Large intestine (tissue), 3 donors: ENCODE measurements at regions not wholly inside any gene's neighbourhood (a gene's known extent, or its start where the extent isn't known, plus 50 kb on each side); places are given as distances from the start of the nearest gene placed in this dataset.

Source experiments
- DNase-seq, 2 donors: peaks; one replicate each; pipeline versions ENCODE4 v3.0.0 to v3.0.0-alpha.2; 2013
- H3K27ac ChIP-seq: one replicate; pipeline ENCODE4 v1.5.1; 2013; ENCODE audit warnings: low read length
- H3K27me3 ChIP-seq: 2 replicates; pipeline ENCODE4 v1.6.1; 2013; ENCODE audit warnings: low read length; ENCODE audit not compliant: control insufficient read depth, insufficient read depth
- H3K36me3 ChIP-seq: 2 replicates; pipeline ENCODE4 v1.6.1; 2013; ENCODE audit warnings: low read length; ENCODE audit not compliant: control insufficient read depth, insufficient read depth
- H3K4me1 ChIP-seq: one replicate; pipeline ENCODE4 v1.6.1; 2013; ENCODE audit warnings: low read length; ENCODE audit not compliant: control insufficient read depth, insufficient read depth
- H3K4me3 ChIP-seq: one replicate; pipeline ENCODE4 v1.5.1; 2013; ENCODE audit warnings: low read length
- H3K9me3 ChIP-seq: one replicate; pipeline ENCODE4 v1.6.1; 2013; ENCODE audit warnings: mild to moderate bottlenecking, low read depth, low read length, moderate library complexity; ENCODE audit not compliant: control insufficient read depth
- WGBS: methylation state at CpG from one replicate; pipeline ENCODE4 v1.1.5; 2013; ENCODE audit warnings: low lambda C conversion rate; ENCODE audit not compliant: insufficient coverage; 5-methylcytosine and 5-hydroxymethylcytosine counted together

DNA sequence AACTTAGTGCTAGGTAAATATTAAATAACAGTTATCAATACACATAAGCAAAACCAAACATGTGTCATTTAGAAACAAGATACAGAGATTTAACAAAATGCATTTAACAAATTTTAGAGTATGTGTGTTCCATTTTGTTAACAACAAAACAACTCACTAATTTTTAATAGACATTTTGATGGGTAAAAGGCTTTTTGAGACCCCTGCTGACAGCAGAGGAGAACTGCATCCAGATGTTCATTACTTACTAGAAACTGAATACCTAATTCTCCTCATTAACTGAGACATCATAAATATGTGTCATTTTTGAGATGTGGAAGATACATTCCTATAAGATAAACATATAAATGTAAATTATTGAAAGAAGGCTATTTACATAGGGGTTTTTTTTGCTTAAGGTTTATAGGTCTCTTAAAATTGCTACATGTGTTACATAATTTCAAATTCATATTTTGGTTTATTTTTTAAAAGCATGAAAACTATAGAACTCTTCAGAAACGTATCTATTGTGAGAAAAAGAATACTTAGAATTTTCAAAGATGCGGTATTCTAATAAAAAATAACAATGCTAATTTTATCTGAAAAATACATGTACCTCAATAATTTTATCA is 1009.8 kb downstream of the TUSC7 start:
- Histone ChIP-seq H3K4me1 (no peaks in the 10 kb centered on the region), H3K27ac (no peak overlapping the region), H3K27me3 (no peaks in the 10 kb centered on the region), H3K4me3 (no peak overlapping the region), H3K36me3 (no peaks in the 10 kb centered on the region), H3K9me3 (no peaks in the 10 kb centered on the region)
- WGBS: 50% methylated on average over 2 of the region's 2 CpGs
- DNase-seq: no peak

DNA sequence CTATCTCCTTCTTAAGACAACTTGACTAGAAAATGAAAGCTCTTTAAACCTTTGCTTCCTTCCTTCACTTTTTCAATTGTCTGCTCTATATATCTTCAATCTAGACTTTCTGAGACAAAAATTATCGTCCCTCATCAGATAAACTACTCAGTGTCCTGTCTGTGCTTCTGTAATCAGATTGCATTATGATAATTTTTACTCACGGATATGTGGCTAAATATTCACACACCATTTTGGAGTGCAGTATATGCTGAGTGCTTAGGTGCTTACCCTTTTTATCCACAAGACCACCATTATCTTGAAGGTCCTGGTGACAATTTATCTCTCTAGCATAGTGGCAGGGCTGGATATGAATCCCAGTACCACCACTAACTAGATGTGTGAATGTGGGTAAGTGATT is 1012.3 kb downstream of the TUSC7 start:
- no peak overlapping the region for H3K4me3 ChIP-seq
- no peak overlapping the region for H3K27ac ChIP-seq
- H3K9me3 ChIP-seq: no peaks in the 10 kb centered on the region
- H3K27me3 ChIP-seq: no peaks in the 10 kb centered on the region
- no peaks in the 10 kb centered on the region for H3K4me1 ChIP-seq
- H3K36me3 ChIP-seq: no peaks in the 10 kb centered on the region
- DNase-seq: no peak
- 100% methylated on average over 1 of the region's 2 CpGs for WGBS

DNA sequence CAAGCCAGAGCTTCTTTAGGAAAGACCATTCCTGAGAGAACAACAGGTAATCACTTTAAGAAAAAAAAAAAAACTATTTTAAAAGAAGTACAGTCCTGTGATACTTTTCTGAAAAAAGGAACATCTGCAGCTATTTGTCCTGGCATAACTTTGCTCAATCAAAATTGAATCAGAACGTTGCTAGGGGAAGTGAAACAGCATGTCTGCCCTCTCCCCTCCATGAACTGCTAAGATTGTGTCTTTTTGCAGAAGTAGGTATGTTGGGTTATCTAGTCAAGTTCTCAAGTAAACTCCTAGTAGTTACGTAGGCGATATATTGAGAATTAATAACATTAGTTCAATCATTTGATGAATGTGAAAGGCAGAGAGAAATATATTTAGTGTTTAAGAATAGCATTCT is 1013.3 kb downstream of the TUSC7 start:
- Histone ChIP-seq H3K9me3 (no peaks in the 10 kb centered on the region), H3K27me3 (no peaks in the 10 kb centered on the region), H3K4me3 (no peak overlapping the region), H3K27ac (no peak overlapping the region), H3K4me1 (no peaks in the 10 kb centered on the region), H3K36me3 (no peaks in the 10 kb centered on the region)
- DNase-seq: no peak
- 87% methylated on average over 2 of the region's 3 CpGs for WGBS

DNA sequence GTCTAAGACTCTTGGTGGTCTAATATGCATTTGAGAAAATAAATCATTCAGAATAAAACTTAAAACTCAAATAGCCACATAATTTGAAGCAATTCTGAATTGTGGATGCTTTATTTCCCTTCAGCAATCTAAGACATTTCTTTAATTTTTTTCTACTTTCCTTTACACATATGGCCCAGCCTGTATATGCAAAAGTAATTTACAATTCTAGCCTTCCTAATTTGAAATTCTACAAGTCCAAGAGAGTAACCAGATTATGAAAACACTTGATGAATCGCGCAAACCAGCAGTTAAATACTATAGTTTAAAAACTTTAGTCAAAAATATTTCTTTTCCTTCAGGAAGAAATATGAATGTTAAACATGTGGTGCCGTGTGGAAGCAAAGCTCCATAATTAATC is 1014.2 kb downstream of the TUSC7 start:
- no CpG with 5 or more reads among the region's 3 CpGs for WGBS

DNA sequence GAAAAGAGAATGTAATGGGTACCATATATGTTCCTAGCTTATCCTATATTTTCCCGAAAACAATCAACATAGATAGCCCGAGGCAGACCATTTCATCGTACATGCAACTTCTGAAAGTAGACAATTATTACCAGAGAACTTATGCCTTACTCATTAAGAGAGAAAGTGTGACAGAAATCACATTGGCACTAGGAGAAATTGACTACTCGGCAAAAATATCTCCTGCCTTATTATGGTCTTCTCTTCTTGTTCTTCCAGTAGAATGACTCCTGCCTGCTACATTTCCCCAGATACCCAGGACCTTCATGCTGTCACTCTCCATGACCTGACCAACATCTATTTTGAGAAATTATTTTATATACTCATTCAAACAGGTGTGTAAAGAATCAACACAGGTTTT is 1015.7 kb downstream of the TUSC7 start:
- no peak for DNase-seq
- H3K27ac ChIP-seq: no peak overlapping the region
- H3K36me3 ChIP-seq: no peaks in the 10 kb centered on the region
- H3K27me3 ChIP-seq: no peaks in the 10 kb centered on the region
- H3K4me3 ChIP-seq: no peak overlapping the region
- no peaks in the 10 kb centered on the region for H3K9me3 ChIP-seq
- WGBS: 80% methylated on average over 1 of the region's 4 CpGs
- H3K4me1 ChIP-seq: no peaks in the 10 kb centered on the region

More for the DNA sequence above, 1014.2 kb downstream of the TUSC7 start:
- H3K27me3 ChIP-seq: no peaks in the 10 kb centered on the region
- no peaks in the 10 kb centered on the region for H3K9me3 ChIP-seq
- no peaks in the 10 kb centered on the region for H3K4me1 ChIP-seq
- no peaks in the 10 kb centered on the region for H3K36me3 ChIP-seq
- DNase-seq: no peak
- H3K4me3 ChIP-seq: no peak overlapping the region
- H3K27ac ChIP-seq: no peak overlapping the region

DNA sequence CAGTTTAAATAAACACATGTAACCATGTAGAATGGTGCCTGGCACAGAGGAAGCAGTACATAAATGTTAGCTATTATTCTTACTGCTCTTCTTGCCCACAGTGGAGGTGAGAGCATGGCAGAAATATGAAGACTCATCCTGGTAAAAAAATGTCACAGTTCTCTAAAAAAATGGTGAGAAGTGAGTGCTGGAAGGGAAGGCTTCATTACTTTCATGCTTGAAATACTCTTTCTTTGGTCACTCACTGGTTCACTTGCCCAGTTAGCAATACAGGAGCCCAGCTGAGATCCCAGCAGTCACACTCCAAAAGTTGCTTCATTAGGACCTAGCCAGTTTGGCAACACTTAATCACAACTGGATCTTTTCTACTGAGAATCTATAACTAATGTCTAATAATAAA is 1017.2 kb downstream of the TUSC7 start:
- Histone ChIP-seq H3K36me3 (no peaks in the 10 kb centered on the region), H3K27me3 (no peaks in the 10 kb centered on the region), H3K27ac (no peak overlapping the region), H3K9me3 (no peaks in the 10 kb centered on the region), H3K4me3 (no peak overlapping the region), H3K4me1 (no peaks in the 10 kb centered on the region)
- DNase-seq: no peak

DNA sequence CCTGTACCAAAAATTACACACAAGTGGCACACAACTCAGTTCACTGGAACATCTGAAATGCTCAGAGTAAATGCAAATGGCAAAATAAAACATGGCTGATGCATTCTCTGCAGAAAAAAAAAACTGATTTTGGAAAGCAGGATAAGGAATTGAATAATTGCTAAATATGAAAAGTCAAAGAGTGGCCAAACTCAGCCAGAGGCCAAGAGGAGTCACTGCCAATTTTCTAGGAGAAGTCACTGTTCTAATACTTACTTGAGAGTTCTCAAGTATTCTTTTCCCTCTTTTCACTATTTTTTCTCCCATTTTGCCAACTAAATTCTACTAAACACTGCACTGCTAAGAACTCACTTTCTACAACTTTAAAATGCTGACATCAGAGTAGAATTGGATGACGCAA is 1018.6 kb downstream of the TUSC7 start:
- no peak for DNase-seq
- H3K4me3 ChIP-seq: no peak overlapping the region
- H3K36me3 ChIP-seq: no peaks in the 10 kb centered on the region
- H3K4me1 ChIP-seq: no peaks in the 10 kb centered on the region
- H3K27ac ChIP-seq: no peak overlapping the region
- no peaks in the 10 kb centered on the region for H3K9me3 ChIP-seq
- no CpG with 5 or more reads among the region's 1 CpG for WGBS
- no peaks in the 10 kb centered on the region for H3K27me3 ChIP-seq

DNA sequence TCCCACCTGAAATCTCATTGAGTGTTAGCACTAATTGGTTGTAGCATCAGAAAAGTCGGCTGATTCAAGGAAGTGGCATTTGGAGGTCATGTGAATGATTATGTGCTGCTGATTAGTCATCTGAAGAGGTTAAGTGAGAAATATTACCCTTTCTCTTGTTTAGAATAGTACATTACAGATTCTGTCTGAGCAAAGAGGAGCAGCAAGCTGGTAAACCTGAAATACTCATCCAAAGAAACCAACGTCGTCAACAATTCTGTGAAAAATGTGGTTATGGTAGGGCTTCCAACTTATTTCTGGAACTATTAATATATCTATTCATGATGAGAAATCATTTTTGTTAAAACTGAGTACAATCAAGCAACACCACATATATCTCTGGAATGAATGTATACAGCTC is 1024.9 kb downstream of the TUSC7 start:
- WGBS: 80% methylated on average over 1 of the region's 3 CpGs

DNA sequence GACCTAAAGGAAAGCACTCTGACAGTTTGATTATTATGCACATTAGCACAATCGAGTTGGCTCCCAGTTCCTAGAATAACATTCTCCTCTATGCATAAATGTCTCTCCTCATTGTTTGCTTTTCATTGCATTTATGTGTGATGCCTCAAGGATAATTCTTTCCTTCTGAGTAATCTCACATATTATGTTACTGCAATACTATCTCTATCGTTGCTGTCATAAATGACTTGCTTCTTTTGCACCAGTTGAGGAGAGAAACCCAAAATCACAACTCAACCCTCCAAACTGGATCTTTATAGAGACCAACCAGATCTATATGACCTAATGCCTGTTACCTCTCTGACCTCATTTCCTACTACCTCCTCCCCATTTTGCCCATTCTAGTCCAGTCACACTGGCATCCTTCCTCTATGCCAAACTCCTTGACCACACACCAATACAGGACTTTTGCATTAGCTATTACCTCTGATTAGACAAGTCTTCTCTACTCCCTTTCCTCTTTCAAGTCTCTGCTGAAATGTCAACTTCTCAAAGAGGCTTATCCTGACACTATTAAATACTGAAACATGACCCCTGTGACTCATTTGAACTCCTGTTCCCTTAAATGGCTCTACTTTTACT is 1026.0 kb downstream of the TUSC7 start:
- WGBS: no CpG with 5 or more reads among the region's 2 CpGs

More for the DNA sequence above, 1024.9 kb downstream of the TUSC7 start:
- no peaks in the 10 kb centered on the region for H3K27me3 ChIP-seq
- no peaks in the 10 kb centered on the region for H3K36me3 ChIP-seq
- no peaks in the 10 kb centered on the region for H3K4me1 ChIP-seq
- no peak for DNase-seq
- no peak overlapping the region for H3K27ac ChIP-seq
- H3K4me3 ChIP-seq: no peak overlapping the region
- no peaks in the 10 kb centered on the region for H3K9me3 ChIP-seq

DNA sequence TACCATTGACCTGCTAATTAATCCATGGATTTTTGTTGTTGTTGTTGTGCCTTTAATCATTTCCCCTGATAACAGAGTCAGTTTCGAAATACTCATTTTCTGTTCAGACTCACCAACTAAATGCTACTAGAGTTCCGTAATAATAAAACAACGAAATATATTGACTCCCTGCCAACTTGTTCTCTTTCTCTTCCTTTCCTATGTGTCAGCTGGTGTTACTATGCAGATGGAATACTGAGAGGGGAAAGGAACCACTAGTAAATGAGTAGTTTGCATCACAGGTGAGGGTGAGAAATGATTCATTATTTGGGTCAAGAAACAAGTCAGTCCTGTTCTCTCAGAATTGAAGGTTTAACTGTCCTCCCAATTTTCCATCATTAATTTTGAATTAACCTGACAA is 1027.3 kb downstream of the TUSC7 start:
- Histone ChIP-seq H3K36me3 (no peaks in the 10 kb centered on the region), H3K4me3 (no peak overlapping the region), H3K27me3 (no peaks in the 10 kb centered on the region), H3K27ac (no peak overlapping the region), H3K9me3 (no peaks in the 10 kb centered on the region), H3K4me1 (no peaks in the 10 kb centered on the region)
- DNase-seq: no peak
- 92% methylated on average over 3 of the region's 3 CpGs for WGBS

More for the DNA sequence above, 1026.0 kb downstream of the TUSC7 start:
- H3K36me3 ChIP-seq: no peaks in the 10 kb centered on the region
- H3K27ac ChIP-seq: no peak overlapping the region
- no peak overlapping the region for H3K4me3 ChIP-seq
- no peak for DNase-seq
- H3K9me3 ChIP-seq: no peaks in the 10 kb centered on the region
- no peaks in the 10 kb centered on the region for H3K4me1 ChIP-seq
- H3K27me3 ChIP-seq: no peaks in the 10 kb centered on the region

DNA sequence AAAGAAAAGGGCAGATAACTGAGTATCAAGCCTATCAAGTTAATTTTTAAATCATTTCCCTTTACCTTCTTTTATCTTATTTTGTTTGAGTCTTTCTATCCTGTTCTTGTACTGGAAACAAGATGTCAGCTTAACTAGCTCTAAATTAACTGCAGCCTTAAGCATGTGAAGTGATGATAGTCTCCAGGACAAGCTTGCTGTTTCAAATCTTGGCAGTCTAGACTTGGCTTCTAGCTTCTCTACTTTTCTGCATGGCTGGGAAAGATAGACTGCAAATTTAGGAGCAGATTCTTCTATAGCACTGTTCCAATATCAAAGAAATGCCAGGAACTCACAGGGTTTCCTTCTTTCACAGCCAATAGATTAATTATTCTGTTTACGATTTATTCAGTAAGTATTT is 1034.4 kb downstream of the TUSC7 start:
- WGBS: 100% methylated on average over 1 of the region's 1 CpG
- Histone ChIP-seq H3K27ac (no peak overlapping the region), H3K4me1 (no peaks in the 10 kb centered on the region), H3K4me3 (no peak overlapping the region), H3K36me3 (no peaks in the 10 kb centered on the region), H3K27me3 (no peaks in the 10 kb centered on the region), H3K9me3 (no peaks in the 10 kb centered on the region)
- DNase-seq: no peak
